ENCODE measurements at regions not wholly inside any gene's neighbourhood (a gene's known extent, or its start where the extent isn't known, plus 50 kb on each side); places are given as distances from the start of the nearest gene placed in this dataset.

GRCh38 chr12:14280921-14281320 is 84.6 kb upstream of the ATF7IP start:
- intact Hi-C loops (cut with micrococcal nuclease), result no loop called here
- DNase-seq (no peak), ATAC-seq (no peak)
- Histone ChIP-seq H3K4me2 (ENCODE audit: low read length) (no peak overlapping the region), H3K9me3 (ENCODE audit: low read length) (no peaks in the 10 kb centered on the region), H4K20me1 (ENCODE audit: low read length) (no peaks in the 10 kb centered on the region), H3K79me2 (ENCODE audit: low read length) (no peaks in the 10 kb centered on the region), H2AFZ (ENCODE audit: low read length) (no peak overlapping the region), H3K27ac (ENCODE audit: low read length) (no peak overlapping the region), H3K9me2 (replicated peaks; ENCODE audit: low read length) (no peaks in the 10 kb centered on the region), H3K27me3 (ENCODE audit: low read length) (no peaks in the 10 kb centered on the region), H3K4me1 (ENCODE audit: insufficient read depth, low read length) (no peaks in the 10 kb centered on the region), H3K4me3 (ENCODE audit: low read length) (no peak overlapping the region), H3K9ac (ENCODE audit: low read length) (no peak overlapping the region), H3K36me3 (ENCODE audit: low read depth, low read length) (no peaks in the 10 kb centered on the region), H3F3A (ENCODE audit: low read length, unreplicated experiment) (no peaks in the 10 kb centered on the region)
- CTCF ChIA-PET, result no interaction called here
- POLR2A ChIA-PET (ENCODE audit: unreplicated experiment), result no interaction called here
- TF ChIP-seq CTCF (conservative IDR thresholded peaks at IDR 0.05; ENCODE audit: low read depth, low read length) (no peak), EZH2phosphoT487 (IDR thresholded peaks at IDR 0.05; ENCODE audit: borderline replicate concordance, low read length) (no peak), EZH2 (IDR thresholded peaks at IDR 0.05; ENCODE audit: low read length, unreplicated experiment) (no peak)
- no TSS peak for BruUV-seq (replicated peaks)

GRCh38 chr12:14281539-14281938 is 83.9 kb upstream of the ATF7IP start:
- no peaks in the 10 kb centered on the region for H3K9me2 ChIP-seq (replicated peaks; ENCODE audit: low read length)
- H3K79me2 ChIP-seq (ENCODE audit: low read length), result no peaks in the 10 kb centered on the region
- no peak overlapping the region for H3K27ac ChIP-seq (ENCODE audit: low read length)
- H2AFZ ChIP-seq (ENCODE audit: low read length), result no peak overlapping the region
- no peaks in the 10 kb centered on the region for H3K9me3 ChIP-seq (ENCODE audit: low read length)
- H3K36me3 ChIP-seq (ENCODE audit: low read depth, low read length), result no peaks in the 10 kb centered on the region
- ATAC-seq (no peak), DNase-seq (no peak)
- no peaks in the 10 kb centered on the region for H3F3A ChIP-seq (ENCODE audit: low read length, unreplicated experiment)
- intact Hi-C loops (cut with micrococcal nuclease), result no loop called here
- TF ChIP-seq EZH2phosphoT487 (IDR thresholded peaks at IDR 0.05; ENCODE audit: borderline replicate concordance, low read length), result no peak
- TF ChIP-seq CTCF (conservative IDR thresholded peaks at IDR 0.05; ENCODE audit: low read depth, low read length), result no peak
- TF ChIP-seq EZH2 (IDR thresholded peaks at IDR 0.05; ENCODE audit: low read length, unreplicated experiment), result no peak
- no peaks in the 10 kb centered on the region for H4K20me1 ChIP-seq (ENCODE audit: low read length)
- BruUV-seq (replicated peaks), result no TSS peak
- H3K4me1 ChIP-seq (ENCODE audit: insufficient read depth, low read length), result no peaks in the 10 kb centered on the region
- H3K4me3 ChIP-seq (ENCODE audit: low read length), result no peak overlapping the region
- H3K27me3 ChIP-seq (ENCODE audit: low read length), result no peaks in the 10 kb centered on the region
- H3K4me2 ChIP-seq (ENCODE audit: low read length), result no peak overlapping the region
- POLR2A ChIA-PET (ENCODE audit: unreplicated experiment), result no interaction called here
- no peak overlapping the region for H3K9ac ChIP-seq (ENCODE audit: low read length)
- CTCF ChIA-PET, result no interaction called here

GRCh38 chr12:14283489-14284144 is 81.9 kb upstream of the ATF7IP start:
- POLR2A ChIA-PET (ENCODE audit: unreplicated experiment), result interaction anchor here (0.5 kb wide), 1 partner anchor 17 kb away, joined by 3 read pairs; no protein-coding TSS in a partner anchor
- H3K4me1 ChIP-seq (ENCODE audit: insufficient read depth, low read length), result no peaks in the 10 kb centered on the region
- no peak overlapping the region for H3K27ac ChIP-seq (ENCODE audit: low read length)
- H3K79me2 ChIP-seq (ENCODE audit: low read length), result no peaks in the 10 kb centered on the region
- no peak overlapping the region for H3K4me2 ChIP-seq (ENCODE audit: low read length)
- DNase-seq (no peak), ATAC-seq (no peak)
- H3K9ac ChIP-seq (ENCODE audit: low read length), result no peak overlapping the region
- CTCF ChIA-PET, result no interaction called here
- intact Hi-C loops (cut with micrococcal nuclease), result no loop called here
- no peak for TF ChIP-seq EZH2 (IDR thresholded peaks at IDR 0.05; ENCODE audit: low read length, unreplicated experiment)
- TF ChIP-seq EZH2phosphoT487 (IDR thresholded peaks at IDR 0.05; ENCODE audit: borderline replicate concordance, low read length), result no peak
- TF ChIP-seq CTCF (conservative IDR thresholded peaks at IDR 0.05; ENCODE audit: low read depth, low read length), result no peak
- no peak overlapping the region for H2AFZ ChIP-seq (ENCODE audit: low read length)
- H4K20me1 ChIP-seq (ENCODE audit: low read length), result no peaks in the 10 kb centered on the region
- H3K9me2 ChIP-seq (replicated peaks; ENCODE audit: low read length), result no peaks in the 10 kb centered on the region
- H3K4me3 ChIP-seq (ENCODE audit: low read length), result no peak overlapping the region
- no peaks in the 10 kb centered on the region for H3F3A ChIP-seq (ENCODE audit: low read length, unreplicated experiment)
- BruUV-seq (replicated peaks), result no TSS peak
- H3K36me3 ChIP-seq (ENCODE audit: low read depth, low read length), result no peaks in the 10 kb centered on the region
- no peaks in the 10 kb centered on the region for H3K9me3 ChIP-seq (ENCODE audit: low read length)
- H3K27me3 ChIP-seq (ENCODE audit: low read length), result no peaks in the 10 kb centered on the region
